SK-N-SH (cell line): ENCODE measurements at regions not wholly inside any gene's neighbourhood (a gene's known extent, or its start where the extent isn't known, plus 50 kb on each side); places are given as distances from the start of the nearest gene placed in this dataset.

ENCODE experiments used
- CTCF ChIA-PET: fragments of 300-600, 350-600 bp; formaldehyde crosslinking; extraction: SDS; loops from one replicate; lab custom pipeline; 2021; lab: Yijun Ruan, JAX
- POLR2A ChIA-PET: fragments of 350-600 bp; sonication (Branson Sonifier 250); formaldehyde crosslinking; extraction: SDS; loops from one replicate; lab custom pipeline; 2020; ENCODE audit warnings: antibody characterized with exemption, inconsistent platforms; lab: Yijun Ruan, JAX
- DNase-seq: peaks from one replicate; pipeline ENCODE4 v3.0.0; 2012
- H2AFZ ChIP-seq: fragments of 200-600 bp; sonication (generic); 2 replicates; pipeline ENCODE4 v1.8.1; 2016; ENCODE audit warnings: antibody characterized with exemption, mild to moderate bottlenecking, low read depth
- H3F3A ChIP-seq: fragments of 200-600 bp; sonication (generic); replicated peaks from 2 replicates; pipeline ENCODE3; 2016; ENCODE audit warnings: antibody characterized with exemption, mild to moderate bottlenecking; ENCODE audit not compliant: insufficient read depth
- H3K27ac ChIP-seq, 2 experiments: fragments of 200-500 bp in 1 of 2; fragments of 200-600 bp in 1 of 2; sonication (Bioruptor generic) in 1 of 2; sonication (generic), shearing (Covaris generic) in 1 of 2; 2 replicates each; pipeline versions ENCODE4 v1.5.1 to v1.6.1; 2014 to 2016; ENCODE audit warnings: low read depth in 2 of 2, inconsistent platforms in 1 of 2, low read length in 1 of 2, mild to moderate bottlenecking in 1 of 2, mixed read lengths in 1 of 2
- H3K27me3 ChIP-seq: fragments of 200-600 bp; sonication (generic), shearing (Covaris generic); 2 replicates; pipeline ENCODE4 v1.6.1; 2016; ENCODE audit warnings: mixed run types; ENCODE audit not compliant: insufficient read depth
- H3K36me3 ChIP-seq, 2 experiments: fragments of 200-500 bp in 1 of 2; fragments of 200-600 bp in 1 of 2; sonication (Bioruptor generic) in 1 of 2; sonication (generic) in 1 of 2; replicated peaks in 1 of 2; 2 replicates each; pipeline versions ENCODE3 to v1.5.1; 2014 to 2016; ENCODE audit warnings: low read length in 1 of 2, mild to moderate bottlenecking in 1 of 2; ENCODE audit not compliant: insufficient read depth in 2 of 2, control insufficient read depth in 1 of 2
- H3K4me1 ChIP-seq, 2 experiments: fragments of 200-500 bp in 1 of 2; fragments of 200-600 bp in 1 of 2; sonication (Bioruptor generic) in 1 of 2; sonication (generic), shearing (Covaris generic) in 1 of 2; 2 replicates each; pipeline versions ENCODE4 v1.5.1 to v1.6.1; 2014 to 2016; ENCODE audit warnings: low read depth in 1 of 2, low read length in 1 of 2, mixed run types in 1 of 2; ENCODE audit not compliant: insufficient read depth in 2 of 2, control insufficient read depth in 1 of 2
- H3K4me2 ChIP-seq: fragments of 200-600 bp; sonication (generic), shearing (Covaris generic); 2 replicates; pipeline ENCODE4 v1.6.1; 2017; ENCODE audit warnings: mixed run types
- H3K4me3 ChIP-seq, 2 experiments: fragments of 200-500 bp in 1 of 2; fragments of 200-600 bp in 1 of 2; sonication (Bioruptor generic) in 1 of 2; sonication (generic), shearing (Covaris generic) in 1 of 2; 2 replicates each; pipeline versions ENCODE4 v1.5.1 to v1.8.1; 2014 to 2016; ENCODE audit warnings: low read depth in 2 of 2, inconsistent platforms in 1 of 2, low read length in 1 of 2, mild to moderate bottlenecking in 1 of 2, mixed read lengths in 1 of 2, moderate library complexity in 1 of 2
- H3K79me2 ChIP-seq: fragments of 200-600 bp; sonication (generic); 2 replicates; pipeline ENCODE4 v1.8.1; 2017; ENCODE audit warnings: mild to moderate bottlenecking; ENCODE audit not compliant: insufficient read depth
- H3K9ac ChIP-seq: fragments of 200-600 bp; sonication (generic); 2 replicates; pipeline ENCODE4 v1.6.1; 2017; ENCODE audit warnings: mixed run types
- H3K9me2 ChIP-seq: fragments of 200-600 bp; sonication (generic); 2 replicates; pipeline ENCODE4 v1.6.1; 2017; ENCODE audit warnings: mixed run types
- H3K9me3 ChIP-seq: fragments of 200-600 bp; sonication (generic); 2 replicates; pipeline ENCODE4 v1.6.1; 2017; ENCODE audit warnings: mixed run types, mild to moderate bottlenecking, moderate library complexity
- H4K20me1 ChIP-seq: fragments of 200-600 bp; sonication (generic); 2 replicates; pipeline ENCODE4 v1.6.1; 2017; ENCODE audit warnings: mild to moderate bottlenecking, mixed run types; ENCODE audit not compliant: insufficient read depth
- ELF1 ChIP-seq: IDR thresholded peaks from 2 replicates; pipeline ENCODE4 v1.4.0; 2012
- EP300 ChIP-seq, 2 experiments: IDR thresholded peaks; 2 replicates each; pipeline versions ENCODE4 v1.4.0 to v1.6.1; 2012; ENCODE audit warnings: borderline replicate concordance in 1 of 2, low read depth in 1 of 2, low read length in 1 of 2
- EZH2phosphoT487 ChIP-seq: fragments of 200-600 bp; sonication (generic); IDR thresholded peaks from 2 replicates; pipeline ENCODE4 v1.6.1; 2017; ENCODE audit warnings: low read depth, mixed run types, mild to moderate bottlenecking, antibody characterized with exemption, moderate library complexity, borderline replicate concordance
- FOXJ3 ChIP-seq: sonication (generic); formaldehyde crosslinking; IDR thresholded peaks from 2 replicates; pipeline ENCODE4 v1.5.1; 2020; ENCODE audit warnings: mild to moderate bottlenecking, missing genetic modification reagents
- FOXM1 ChIP-seq: IDR thresholded peaks from 2 replicates; pipeline ENCODE4 v1.4.0; 2012; ENCODE audit warnings: low read depth, mild to moderate bottlenecking
- JUND ChIP-seq: IDR thresholded peaks from 2 replicates; pipeline ENCODE4 v1.4.0; 2012
- MEF2A ChIP-seq: IDR thresholded peaks from 2 replicates; pipeline ENCODE4 v1.4.0; 2012; ENCODE audit warnings: low read depth, borderline replicate concordance
- MXI1 ChIP-seq: IDR thresholded peaks from 2 replicates; pipeline ENCODE4 v1.6.1; 2012; ENCODE audit warnings: mild to moderate bottlenecking, low read depth, low read length, improper control_type of control experiment
- NRF1 ChIP-seq: IDR thresholded peaks from 2 replicates; pipeline ENCODE4 v1.6.1; 2012; ENCODE audit warnings: low read depth, mild to moderate bottlenecking, low read length
- POLR2AphosphoS5 ChIP-seq: IDR thresholded peaks from 2 replicates; pipeline ENCODE4 v1.6.1; 2012; ENCODE audit warnings: low read depth, low read length
- RAD21 ChIP-seq: IDR thresholded peaks from 2 replicates; pipeline ENCODE4 v1.6.1; 2012; ENCODE audit warnings: mild to moderate bottlenecking, low read length
- RFX5 ChIP-seq: IDR thresholded peaks from 2 replicates; pipeline ENCODE4 v1.6.1; 2012; ENCODE audit warnings: mild to moderate bottlenecking, improper control_type of control experiment, low read length
- RXRA ChIP-seq: IDR thresholded peaks from 2 replicates; pipeline ENCODE4 v1.4.0; 2012; ENCODE audit warnings: low read depth, mild to moderate bottlenecking, borderline replicate concordance
- SIN3A ChIP-seq: IDR thresholded peaks from 2 replicates; pipeline ENCODE4 v1.6.1; 2012; ENCODE audit warnings: low read depth, mild to moderate bottlenecking, low read length, moderate library complexity, borderline replicate concordance
- SMC3 ChIP-seq: IDR thresholded peaks from 2 replicates; pipeline ENCODE4 v1.6.1; 2012; ENCODE audit warnings: low read depth, low read length, improper control_type of control experiment
- TAF1 ChIP-seq: IDR thresholded peaks from 2 replicates; pipeline ENCODE4 v1.6.1; 2012; ENCODE audit warnings: low read depth, mild to moderate bottlenecking, low read length, moderate library complexity, borderline replicate concordance
- TCF12 ChIP-seq: IDR thresholded peaks from 2 replicates; pipeline ENCODE4 v1.4.0; 2012
- TEAD4 ChIP-seq: IDR thresholded peaks from 2 replicates; pipeline ENCODE4 v1.4.0; 2012; ENCODE audit warnings: mild to moderate bottlenecking, borderline replicate concordance; ENCODE audit not compliant: insufficient read depth
- WGBS: methylation state at CpG from one replicate; pipeline ENCODE4 v1.1.6; 2017; ENCODE audit warnings: low lambda C conversion rate; 5-methylcytosine and 5-hydroxymethylcytosine counted together
- TF ChIP-seq, protein P1 (sequence below): IDR thresholded peaks from 2 replicates; pipeline ENCODE4 v1.4.0; 2012; ENCODE audit warnings: low read depth, borderline replicate concordance
- TF ChIP-seq, protein P2 (sequence below): IDR thresholded peaks from 2 replicates; pipeline ENCODE4 v1.4.0; 2012; ENCODE audit warnings: low read depth
- TF ChIP-seq, protein P3 (sequence below): fragments of 150-350 bp; IDR thresholded peaks from 2 replicates; pipeline ENCODE4 v1.6.1; 2016; ENCODE audit warnings: mild to moderate bottlenecking, low read depth, low read length
- TF ChIP-seq, protein P4 (sequence below): fragments of 200-600 bp; sonication (generic); IDR thresholded peaks from 2 replicates; pipeline ENCODE4 v1.6.1; 2017; ENCODE audit warnings: antibody characterized with exemption, mild to moderate bottlenecking, moderate library complexity

DNA sequence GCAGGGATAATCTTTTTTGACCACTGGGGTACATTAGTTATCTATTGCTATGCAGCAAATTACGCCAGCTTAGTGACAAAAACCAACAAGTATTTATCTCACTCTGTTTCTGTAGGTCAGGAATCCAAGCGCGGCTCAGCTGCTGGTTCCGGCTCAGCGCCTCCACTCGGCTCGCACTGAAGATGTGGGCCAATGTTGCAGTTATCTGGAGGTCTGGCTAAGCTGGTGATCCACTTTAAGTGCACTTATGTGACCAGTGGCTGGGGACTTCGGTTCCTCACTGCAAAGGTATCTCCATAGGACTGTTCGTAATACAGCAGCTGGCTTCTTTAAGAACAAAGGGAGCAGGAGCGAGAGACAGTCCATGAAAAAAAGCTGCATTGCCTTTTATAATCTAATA lies 591.9 kb downstream of the TMEM182 start:
- Histone ChIP-seq H4K20me1 (no peaks in the 10 kb centered on the region), H3K9me2 (no peaks in the 10 kb centered on the region), H3K4me2 (no peak overlapping the region), H3K4me3 (no peak overlapping the region), H2AFZ (no peak overlapping the region), H3K79me2 (no peaks in the 10 kb centered on the region), H3F3A (no peaks in the 10 kb centered on the region), H3K27me3 (no peaks in the 10 kb centered on the region), H3K9ac (no peak overlapping the region), H3K36me3 (no peaks in the 10 kb centered on the region), H3K9me3 (no peaks in the 10 kb centered on the region), H3K4me1 (no peaks in the 10 kb centered on the region), H3K27ac (no peak overlapping the region)
- CTCF ChIA-PET, result no interaction called here
- no peak for DNase-seq
- TF ChIP-seq JUND (no peak), TAF1 (no peak), RAD21 (no peak)
- 17% methylated on average over 10 of the region's 10 CpGs for WGBS
- POLR2A ChIA-PET, result no interaction called here

DNA sequence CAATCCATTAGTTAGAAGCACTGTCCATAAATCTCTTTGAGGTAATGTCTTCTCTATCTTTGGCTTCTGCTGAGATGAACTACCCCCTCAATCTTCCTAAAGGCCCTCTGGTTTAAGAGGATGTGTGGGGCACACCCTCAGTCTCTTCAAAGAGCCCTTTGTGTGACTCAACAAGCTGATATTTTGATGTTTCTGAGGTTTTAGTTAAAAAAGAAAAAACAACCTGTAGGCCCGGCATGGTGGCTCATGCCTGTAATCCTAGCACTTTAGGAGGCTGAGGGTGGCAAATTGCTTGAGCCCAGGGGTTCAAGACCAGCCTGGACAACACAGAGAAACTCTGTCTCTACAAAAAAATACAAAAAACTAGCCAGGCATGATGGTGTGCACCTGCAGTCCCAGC lies 593.5 kb downstream of the TMEM182 start:
- Histone ChIP-seq H3K4me3 (no peak overlapping the region), H3K27ac (no peak overlapping the region), H3K4me1 (no peaks in the 10 kb centered on the region), H3F3A (no peaks in the 10 kb centered on the region), H3K27me3 (no peaks in the 10 kb centered on the region), H3K36me3 (no peaks in the 10 kb centered on the region), H4K20me1 (no peaks in the 10 kb centered on the region), H2AFZ (no peak overlapping the region), H3K9me3 (no peaks in the 10 kb centered on the region), H3K4me2 (no peak overlapping the region), H3K9me2 (no peaks in the 10 kb centered on the region), H3K9ac (no peak overlapping the region), H3K79me2 (no peaks in the 10 kb centered on the region)
- ChIA-PET CTCF (interaction anchor here (1.1 kb wide), 1 partner anchor 17 kb away, joined by 3 read pairs; no protein-coding TSS in a partner anchor), POLR2A (no interaction called here)
- 0% methylated on average over 1 of the region's 1 CpG for WGBS
- TF ChIP-seq POLR2AphosphoS5 (no peak), TCF12 (no peak), FOXM1 (no peak), MXI1 (no peak), FOXJ3 (CRISPR knock-in tag) (no peak), RAD21 (no peak)
- TF ChIP-seq, protein P1, sequence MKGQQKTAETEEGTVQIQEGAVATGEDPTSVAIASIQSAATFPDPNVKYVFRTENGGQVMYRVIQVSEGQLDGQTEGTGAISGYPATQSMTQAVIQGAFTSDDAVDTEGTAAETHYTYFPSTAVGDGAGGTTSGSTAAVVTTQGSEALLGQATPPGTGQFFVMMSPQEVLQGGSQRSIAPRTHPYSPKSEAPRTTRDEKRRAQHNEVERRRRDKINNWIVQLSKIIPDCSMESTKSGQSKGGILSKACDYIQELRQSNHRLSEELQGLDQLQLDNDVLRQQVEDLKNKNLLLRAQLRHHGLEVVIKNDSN, result no peak
- TF ChIP-seq, protein P2, sequence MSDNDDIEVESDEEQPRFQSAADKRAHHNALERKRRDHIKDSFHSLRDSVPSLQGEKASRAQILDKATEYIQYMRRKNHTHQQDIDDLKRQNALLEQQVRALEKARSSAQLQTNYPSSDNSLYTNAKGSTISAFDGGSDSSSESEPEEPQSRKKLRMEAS, result no peak
- DNase-seq, result no peak

DNA sequence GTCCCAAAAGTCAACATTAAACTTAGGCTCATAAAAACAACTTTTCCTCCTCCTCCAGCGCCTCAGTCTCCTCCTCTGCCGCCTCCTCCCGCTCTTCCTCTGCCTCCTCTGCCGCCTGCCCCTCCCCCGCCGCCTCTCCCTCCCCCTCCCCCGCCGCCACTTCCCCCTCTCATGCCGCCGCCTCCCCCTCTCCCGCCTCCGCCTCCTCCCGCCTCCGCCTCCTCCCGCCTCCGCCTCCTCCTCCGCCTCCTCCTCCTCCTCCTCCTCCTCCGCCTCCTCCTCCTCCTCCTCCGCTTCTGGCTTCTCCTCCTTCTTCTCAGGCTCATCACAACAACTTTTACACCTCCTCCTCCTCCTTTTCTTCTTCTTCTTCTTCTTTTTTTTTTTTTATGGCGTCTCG lies 599.9 kb downstream of the TMEM182 start:
- ChIA-PET CTCF (no interaction called here), POLR2A (no interaction called here)
- Histone ChIP-seq H3K4me2 (no peak overlapping the region), H3K27ac (no peak overlapping the region), H3K4me1 (no peaks in the 10 kb centered on the region), H3K36me3 (no peaks in the 10 kb centered on the region), H3K9me2 (no peaks in the 10 kb centered on the region; the same call in 1 of the 2 replicates), H3K79me2 (no peaks in the 10 kb centered on the region), H3K27me3 (no peaks in the 10 kb centered on the region), H3K9me3 (no peaks in the 10 kb centered on the region), H2AFZ (no peak overlapping the region), H3K4me3 (no peak overlapping the region), H3K9ac (no peak overlapping the region), H3F3A (no peaks in the 10 kb centered on the region), H4K20me1 (no peaks in the 10 kb centered on the region)
- WGBS, result 13% methylated on average over 21 of the region's 21 CpGs
- peak; percentile 15 for DNase-seq
- TF ChIP-seq SMC3 (no peak), ELF1 (no peak), RXRA (no peak), EP300 (IDR thresholded peaks at IDR 0.05; ENCODE audit: borderline replicate concordance in 1 of 2, low read depth in 1 of 2, low read length in 1 of 2) (no peak), TEAD4 (no peak), FOXM1 (no peak), RFX5 (no peak), SIN3A (no peak), NRF1 (no peak), MEF2A (no peak), EZH2phosphoT487 (no peak), RAD21 (no peak)
- TF ChIP-seq, protein P3, sequence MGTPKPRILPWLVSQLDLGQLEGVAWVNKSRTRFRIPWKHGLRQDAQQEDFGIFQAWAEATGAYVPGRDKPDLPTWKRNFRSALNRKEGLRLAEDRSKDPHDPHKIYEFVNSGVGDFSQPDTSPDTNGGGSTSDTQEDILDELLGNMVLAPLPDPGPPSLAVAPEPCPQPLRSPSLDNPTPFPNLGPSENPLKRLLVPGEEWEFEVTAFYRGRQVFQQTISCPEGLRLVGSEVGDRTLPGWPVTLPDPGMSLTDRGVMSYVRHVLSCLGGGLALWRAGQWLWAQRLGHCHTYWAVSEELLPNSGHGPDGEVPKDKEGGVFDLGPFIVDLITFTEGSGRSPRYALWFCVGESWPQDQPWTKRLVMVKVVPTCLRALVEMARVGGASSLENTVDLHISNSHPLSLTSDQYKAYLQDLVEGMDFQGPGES, result no peak
- TF ChIP-seq, protein P4, sequence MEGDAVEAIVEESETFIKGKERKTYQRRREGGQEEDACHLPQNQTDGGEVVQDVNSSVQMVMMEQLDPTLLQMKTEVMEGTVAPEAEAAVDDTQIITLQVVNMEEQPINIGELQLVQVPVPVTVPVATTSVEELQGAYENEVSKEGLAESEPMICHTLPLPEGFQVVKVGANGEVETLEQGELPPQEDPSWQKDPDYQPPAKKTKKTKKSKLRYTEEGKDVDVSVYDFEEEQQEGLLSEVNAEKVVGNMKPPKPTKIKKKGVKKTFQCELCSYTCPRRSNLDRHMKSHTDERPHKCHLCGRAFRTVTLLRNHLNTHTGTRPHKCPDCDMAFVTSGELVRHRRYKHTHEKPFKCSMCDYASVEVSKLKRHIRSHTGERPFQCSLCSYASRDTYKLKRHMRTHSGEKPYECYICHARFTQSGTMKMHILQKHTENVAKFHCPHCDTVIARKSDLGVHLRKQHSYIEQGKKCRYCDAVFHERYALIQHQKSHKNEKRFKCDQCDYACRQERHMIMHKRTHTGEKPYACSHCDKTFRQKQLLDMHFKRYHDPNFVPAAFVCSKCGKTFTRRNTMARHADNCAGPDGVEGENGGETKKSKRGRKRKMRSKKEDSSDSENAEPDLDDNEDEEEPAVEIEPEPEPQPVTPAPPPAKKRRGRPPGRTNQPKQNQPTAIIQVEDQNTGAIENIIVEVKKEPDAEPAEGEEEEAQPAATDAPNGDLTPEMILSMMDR, result no peak
